ENCODE measurements at regions not wholly inside any gene's neighbourhood (a gene's known extent, or its start where the extent isn't known, plus 50 kb on each side); places are given as distances from the start of the nearest gene placed in this dataset.

DNA sequence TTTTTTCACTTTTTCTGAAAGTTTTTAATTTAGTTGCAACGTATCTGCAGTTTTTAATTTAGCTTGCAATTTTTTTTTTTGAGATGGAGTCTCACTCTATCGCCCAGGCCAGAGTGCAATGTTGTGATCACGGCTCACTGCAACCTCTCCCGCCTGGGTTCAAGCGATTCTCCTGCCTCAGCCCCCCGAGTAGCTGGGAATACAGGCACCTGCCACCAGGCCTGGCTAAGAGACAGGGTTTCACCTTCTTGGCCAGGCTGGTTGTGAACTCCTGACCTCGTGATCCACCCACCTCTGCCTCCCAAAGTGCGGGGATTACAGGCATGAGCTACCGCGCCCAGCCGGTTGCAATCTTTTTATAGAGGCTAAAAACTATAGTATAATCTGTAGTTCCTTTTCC, 142.9 kb upstream of the ALCAM start:
- no peaks in the 10 kb centered on the region for H3K27me3 ChIP-seq (ENCODE audit: insufficient read depth, poor library complexity, severe bottlenecking)
- TF ChIP-seq, protein P1, sequence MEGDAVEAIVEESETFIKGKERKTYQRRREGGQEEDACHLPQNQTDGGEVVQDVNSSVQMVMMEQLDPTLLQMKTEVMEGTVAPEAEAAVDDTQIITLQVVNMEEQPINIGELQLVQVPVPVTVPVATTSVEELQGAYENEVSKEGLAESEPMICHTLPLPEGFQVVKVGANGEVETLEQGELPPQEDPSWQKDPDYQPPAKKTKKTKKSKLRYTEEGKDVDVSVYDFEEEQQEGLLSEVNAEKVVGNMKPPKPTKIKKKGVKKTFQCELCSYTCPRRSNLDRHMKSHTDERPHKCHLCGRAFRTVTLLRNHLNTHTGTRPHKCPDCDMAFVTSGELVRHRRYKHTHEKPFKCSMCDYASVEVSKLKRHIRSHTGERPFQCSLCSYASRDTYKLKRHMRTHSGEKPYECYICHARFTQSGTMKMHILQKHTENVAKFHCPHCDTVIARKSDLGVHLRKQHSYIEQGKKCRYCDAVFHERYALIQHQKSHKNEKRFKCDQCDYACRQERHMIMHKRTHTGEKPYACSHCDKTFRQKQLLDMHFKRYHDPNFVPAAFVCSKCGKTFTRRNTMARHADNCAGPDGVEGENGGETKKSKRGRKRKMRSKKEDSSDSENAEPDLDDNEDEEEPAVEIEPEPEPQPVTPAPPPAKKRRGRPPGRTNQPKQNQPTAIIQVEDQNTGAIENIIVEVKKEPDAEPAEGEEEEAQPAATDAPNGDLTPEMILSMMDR (IDR thresholded peaks at IDR 0.05; ENCODE audit: insufficient read depth, low read length) = no peak
- TF ChIP-seq, protein P2, sequence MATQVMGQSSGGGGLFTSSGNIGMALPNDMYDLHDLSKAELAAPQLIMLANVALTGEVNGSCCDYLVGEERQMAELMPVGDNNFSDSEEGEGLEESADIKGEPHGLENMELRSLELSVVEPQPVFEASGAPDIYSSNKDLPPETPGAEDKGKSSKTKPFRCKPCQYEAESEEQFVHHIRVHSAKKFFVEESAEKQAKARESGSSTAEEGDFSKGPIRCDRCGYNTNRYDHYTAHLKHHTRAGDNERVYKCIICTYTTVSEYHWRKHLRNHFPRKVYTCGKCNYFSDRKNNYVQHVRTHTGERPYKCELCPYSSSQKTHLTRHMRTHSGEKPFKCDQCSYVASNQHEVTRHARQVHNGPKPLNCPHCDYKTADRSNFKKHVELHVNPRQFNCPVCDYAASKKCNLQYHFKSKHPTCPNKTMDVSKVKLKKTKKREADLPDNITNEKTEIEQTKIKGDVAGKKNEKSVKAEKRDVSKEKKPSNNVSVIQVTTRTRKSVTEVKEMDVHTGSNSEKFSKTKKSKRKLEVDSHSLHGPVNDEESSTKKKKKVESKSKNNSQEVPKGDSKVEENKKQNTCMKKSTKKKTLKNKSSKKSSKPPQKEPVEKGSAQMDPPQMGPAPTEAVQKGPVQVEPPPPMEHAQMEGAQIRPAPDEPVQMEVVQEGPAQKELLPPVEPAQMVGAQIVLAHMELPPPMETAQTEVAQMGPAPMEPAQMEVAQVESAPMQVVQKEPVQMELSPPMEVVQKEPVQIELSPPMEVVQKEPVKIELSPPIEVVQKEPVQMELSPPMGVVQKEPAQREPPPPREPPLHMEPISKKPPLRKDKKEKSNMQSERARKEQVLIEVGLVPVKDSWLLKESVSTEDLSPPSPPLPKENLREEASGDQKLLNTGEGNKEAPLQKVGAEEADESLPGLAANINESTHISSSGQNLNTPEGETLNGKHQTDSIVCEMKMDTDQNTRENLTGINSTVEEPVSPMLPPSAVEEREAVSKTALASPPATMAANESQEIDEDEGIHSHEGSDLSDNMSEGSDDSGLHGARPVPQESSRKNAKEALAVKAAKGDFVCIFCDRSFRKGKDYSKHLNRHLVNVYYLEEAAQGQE (IDR thresholded peaks at IDR 0.05; ENCODE audit: insufficient replicate concordance, low read depth) = no peak
- TF ChIP-seq GABPA (IDR thresholded peaks at IDR 0.05; ENCODE audit: low read depth) (no peak), POLR2AphosphoS5 (IDR thresholded peaks at IDR 0.05; ENCODE audit: low read depth) (no peak), SPI1 (IDR thresholded peaks at IDR 0.05; ENCODE audit: borderline replicate concordance, low read depth) (no peak)
- DNase-seq (ENCODE audit: low read depth in 1 of 2, low spot score in 1 of 2) = no peak

DNA sequence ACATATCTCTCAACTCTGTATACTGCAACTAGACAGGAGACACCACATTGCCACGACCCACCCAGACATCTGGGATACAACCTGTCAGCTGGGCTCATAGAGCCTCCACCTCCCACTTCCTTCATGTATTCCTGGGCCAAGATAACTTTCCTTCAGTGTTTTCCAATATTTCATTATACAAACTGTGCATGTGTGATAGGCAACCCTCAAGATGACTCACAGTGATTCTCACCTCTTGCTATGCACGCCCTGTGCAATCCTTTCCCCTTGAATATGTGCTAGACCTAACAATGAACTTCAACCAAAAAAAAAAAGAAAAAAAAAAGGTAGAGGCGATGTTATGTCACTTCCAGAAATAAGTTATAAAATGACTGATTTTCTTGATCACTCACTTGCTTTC, 138.0 kb upstream of the ALCAM start:
- TF ChIP-seq SPI1 (IDR thresholded peaks at IDR 0.05; ENCODE audit: borderline replicate concordance, low read depth) = no peak
- H3K4me3 ChIP-seq (replicated peaks; ENCODE audit: insufficient read depth, low read length) = no peak overlapping the region
- no peak for DNase-seq (ENCODE audit: low read depth in 1 of 2, low spot score in 1 of 2)
- H3K27me3 ChIP-seq (ENCODE audit: insufficient read depth, poor library complexity, severe bottlenecking) = no peaks in the 10 kb centered on the region
- no peak overlapping the region for H3K27ac ChIP-seq (replicated peaks)

More for the DNA sequence above, 142.9 kb upstream of the ALCAM start:
- H3K4me3 ChIP-seq (replicated peaks; ENCODE audit: insufficient read depth, low read length) = no peak overlapping the region
- H3K27ac ChIP-seq (replicated peaks) = no peak overlapping the region

DNA sequence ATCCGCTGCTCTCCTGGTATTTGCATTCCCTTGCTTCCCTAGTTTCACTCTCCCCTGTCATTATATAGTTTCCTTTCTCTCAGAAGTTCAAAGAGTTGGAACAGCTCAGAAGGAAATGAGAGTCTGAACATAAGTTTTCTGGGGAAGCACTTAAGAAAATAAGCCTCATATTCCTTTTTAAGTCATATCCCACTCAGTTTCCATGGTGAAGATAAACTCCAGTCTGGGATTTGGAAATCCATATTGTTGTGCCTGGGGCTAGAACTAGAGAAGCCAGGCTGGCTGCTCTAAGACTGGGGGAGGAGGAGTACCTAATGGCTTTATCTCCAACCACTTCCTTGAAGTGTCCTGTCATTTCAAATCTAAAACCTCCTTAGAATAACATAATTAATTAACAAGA, 134.2 kb upstream of the ALCAM start:
- TF ChIP-seq, protein P2 (IDR thresholded peaks at IDR 0.05; ENCODE audit: insufficient replicate concordance, low read depth) = no peak
- TF ChIP-seq GABPA (IDR thresholded peaks at IDR 0.05; ENCODE audit: low read depth) (no peak), POLR2AphosphoS5 (IDR thresholded peaks at IDR 0.05; ENCODE audit: low read depth) (no peak), SPI1 (IDR thresholded peaks at IDR 0.05; ENCODE audit: borderline replicate concordance, low read depth) (no peak)
- TF ChIP-seq, protein P1 (IDR thresholded peaks at IDR 0.05; ENCODE audit: insufficient read depth, low read length) = no peak
- no peak for DNase-seq (ENCODE audit: low read depth in 1 of 2, low spot score in 1 of 2)
- no peaks in the 10 kb centered on the region for H3K27me3 ChIP-seq (ENCODE audit: insufficient read depth, poor library complexity, severe bottlenecking)
- no peak overlapping the region for H3K4me3 ChIP-seq (replicated peaks; ENCODE audit: insufficient read depth, low read length)
- H3K27ac ChIP-seq (replicated peaks) = no peak overlapping the region

DNA sequence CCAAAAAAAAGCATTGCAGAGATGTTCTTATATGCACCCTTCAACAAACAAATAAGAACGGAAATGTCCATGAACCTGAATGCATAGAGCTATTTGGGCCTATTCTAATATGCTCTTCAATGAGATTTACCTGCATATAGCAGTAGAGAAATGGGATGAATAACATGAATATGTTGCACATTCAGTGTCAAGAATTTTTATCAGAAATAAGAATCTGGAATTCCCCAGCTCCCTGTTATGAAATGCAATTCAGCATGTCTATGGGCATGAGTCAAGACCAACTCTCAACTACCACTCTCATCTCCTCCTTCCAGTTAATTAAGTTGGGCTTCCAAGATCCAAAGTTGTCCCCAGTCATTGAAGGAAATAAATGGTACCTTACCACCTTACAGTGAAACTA, 133.7 kb upstream of the ALCAM start:
- H3K27ac ChIP-seq (replicated peaks) = no peak overlapping the region
- no peak overlapping the region for H3K4me3 ChIP-seq (replicated peaks; ENCODE audit: insufficient read depth, low read length)
- TF ChIP-seq, protein P2 (IDR thresholded peaks at IDR 0.05; ENCODE audit: insufficient replicate concordance, low read depth) = no peak
- no peak for DNase-seq (ENCODE audit: low read depth in 1 of 2, low spot score in 1 of 2)
- H3K27me3 ChIP-seq (ENCODE audit: insufficient read depth, poor library complexity, severe bottlenecking) = no peaks in the 10 kb centered on the region

Data from HL-60 (cell line).